GF-D8 (cell line): ENCODE measurements at regions not wholly inside any gene's neighbourhood (a gene's known extent, or its start where the extent isn't known, plus 50 kb on each side); places are given as distances from the start of the nearest gene placed in this dataset.
"Not testable (repeated sequence)": the region's sequence is repeated elsewhere in the genome, so short reads cannot be mapped to it uniquely, and the experiment has no call there.

Experiments used
- DNase-seq: peaks from one replicate; lab custom pipeline; 2025; lab: John Stamatoyannopoulos, UW

- no peak for DNase-seq
Measured at GRCh38 chr1:188594542-188595235, 1765.9 kb downstream of the PLA2G4A start.

GRCh38 chr1:188599313-188599712 is 1770.6 kb downstream of the PLA2G4A start:
- no peak for DNase-seq

DNA sequence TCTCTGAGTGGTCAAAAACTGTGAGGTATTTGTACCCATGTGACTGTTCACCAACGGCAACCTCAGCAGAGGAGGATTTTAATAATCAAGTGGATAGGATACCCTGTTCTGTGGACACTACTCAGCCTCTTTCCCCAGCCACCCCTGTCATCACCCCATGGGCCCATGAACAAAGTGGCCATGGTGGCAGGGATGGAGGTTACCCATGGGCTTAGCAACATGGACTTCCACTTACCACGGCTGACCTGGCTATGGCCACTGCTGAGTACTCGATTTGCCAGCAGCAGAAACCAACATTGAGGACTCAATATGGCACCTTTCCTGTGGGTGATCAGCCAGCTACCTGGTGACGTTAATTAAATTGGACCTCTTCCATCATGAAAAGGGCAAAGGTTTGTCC is 1782.7 kb downstream of the PLA2G4A start:
- DNase-seq: no peak

GRCh38 chr1:188615321-188615720 is 1786.6 kb downstream of the PLA2G4A start:
- DNase-seq: no peak

DNA sequence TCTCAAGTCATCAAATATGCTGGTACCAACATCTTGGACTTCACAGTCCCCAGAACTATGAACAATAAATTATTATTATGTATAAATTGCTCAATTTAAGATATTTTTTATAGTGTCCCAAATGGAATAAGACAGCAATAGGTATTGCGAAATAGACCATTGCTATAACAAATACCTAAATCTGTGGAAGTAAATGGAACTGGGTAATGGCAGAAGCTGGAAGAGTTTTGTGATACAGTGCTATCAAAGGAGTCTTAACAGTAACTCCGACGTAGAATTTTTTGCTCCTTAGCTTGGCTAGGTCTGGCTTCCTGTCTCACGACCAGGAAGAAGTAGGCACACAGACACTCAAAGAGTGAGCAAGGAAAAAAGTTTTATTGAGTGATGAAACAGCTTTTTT is 1791.5 kb downstream of the PLA2G4A start:
- no peak for DNase-seq

DNA sequence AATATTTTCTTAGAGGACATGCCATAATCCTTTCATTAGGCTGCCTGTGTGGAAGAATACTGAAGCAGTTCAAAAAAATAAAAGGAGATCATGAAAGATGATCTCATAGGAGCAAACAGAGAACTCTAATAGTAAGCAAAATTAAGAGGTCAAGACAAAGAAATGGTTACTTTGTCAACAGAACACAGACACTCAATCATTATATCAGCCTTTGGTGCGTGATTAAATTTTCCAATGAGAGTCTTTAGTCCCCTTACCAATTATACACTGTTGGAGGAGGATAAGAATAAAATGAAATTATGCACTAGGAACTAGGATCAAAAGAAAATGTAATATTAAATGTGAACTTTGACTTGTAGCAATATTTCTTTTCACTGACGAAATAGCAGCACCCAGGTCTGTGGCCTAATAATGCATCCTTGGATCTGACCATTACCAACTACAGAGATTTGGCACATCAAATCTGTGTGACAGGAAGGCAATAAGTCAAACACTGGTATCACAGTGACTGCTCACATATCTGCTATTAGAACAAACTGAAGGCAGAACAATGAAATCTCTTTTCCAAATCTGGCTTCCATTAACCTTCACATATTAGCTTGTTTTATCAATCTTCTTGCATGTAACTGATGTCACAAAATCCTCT is 1812.9 kb downstream of the PLA2G4A start:
- no peak for DNase-seq

- no peak for DNase-seq
Measured at GRCh38 chr1:188642704-188643103, 1814.0 kb downstream of the PLA2G4A start.

GRCh38 chr1:188652678-188653077 is 1823.9 kb downstream of the PLA2G4A start:
- no peak for DNase-seq

DNA sequence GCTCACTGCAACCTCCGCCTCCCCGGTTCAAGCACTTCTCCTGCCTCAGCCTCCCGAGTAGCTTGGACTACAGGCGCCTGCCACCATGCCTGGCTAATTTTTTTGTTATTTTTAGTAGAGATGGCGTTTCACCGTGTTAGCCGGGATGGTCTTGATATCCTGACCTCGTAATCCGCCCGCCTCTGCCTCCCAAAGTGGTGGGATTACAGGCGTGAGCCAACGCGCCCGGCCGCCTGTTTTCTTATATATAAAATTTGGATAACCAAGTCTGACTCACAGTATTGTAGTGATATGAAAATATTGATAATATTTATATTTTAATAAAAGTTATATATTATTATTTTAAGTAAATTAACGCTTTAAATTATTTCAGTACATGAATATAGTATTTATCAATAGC is 1821.7 kb downstream of the BRINP3 start:
- not testable (repeated sequence) for DNase-seq

- DNase-seq: no peak
Measured at GRCh38 chr1:188660572-188660971, 1817.1 kb downstream of the BRINP3 start.

DNA sequence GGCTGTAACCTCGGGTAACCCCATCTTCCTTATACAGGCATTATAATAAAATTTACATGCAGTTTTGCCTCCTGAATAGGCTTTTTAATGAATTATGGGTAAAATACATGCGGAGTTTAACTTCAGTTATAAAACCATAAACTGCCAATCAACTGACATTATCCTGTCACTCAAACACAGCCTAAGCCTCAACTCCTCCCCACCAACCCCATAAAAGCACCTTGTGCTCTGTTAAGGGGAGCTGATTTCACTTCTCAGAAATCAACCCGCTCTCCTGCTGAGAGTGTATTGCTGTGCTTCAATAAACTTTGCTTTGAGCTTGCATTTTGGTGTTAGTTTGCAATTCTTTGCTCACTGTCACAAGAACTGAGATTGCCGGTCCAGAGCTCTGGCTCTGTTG is 1812.2 kb downstream of the BRINP3 start:
- no peak for DNase-seq

DNA sequence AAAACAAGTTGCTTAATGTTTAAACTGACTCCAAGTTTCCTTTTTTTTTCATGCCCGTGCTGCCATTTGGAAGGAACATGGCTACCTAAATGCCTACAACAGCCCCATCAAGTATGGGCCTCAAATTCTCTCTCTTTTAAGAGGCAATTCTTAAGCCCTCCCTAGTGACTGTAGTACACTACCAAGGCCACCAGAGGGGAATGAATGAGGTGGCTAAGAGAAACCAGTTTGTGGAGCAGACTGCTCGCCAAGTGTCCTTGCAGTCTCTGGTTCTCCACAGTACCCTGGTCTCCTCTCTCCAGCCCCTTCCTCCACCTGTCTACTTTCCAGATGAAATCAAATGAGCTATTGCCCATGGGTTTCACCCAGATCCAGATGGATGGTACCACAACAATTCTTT is 1809.6 kb downstream of the BRINP3 start:
- DNase-seq: no peak

GRCh38 chr1:188669728-188670382 is 1807.8 kb downstream of the BRINP3 start:
- no peak for DNase-seq

DNA sequence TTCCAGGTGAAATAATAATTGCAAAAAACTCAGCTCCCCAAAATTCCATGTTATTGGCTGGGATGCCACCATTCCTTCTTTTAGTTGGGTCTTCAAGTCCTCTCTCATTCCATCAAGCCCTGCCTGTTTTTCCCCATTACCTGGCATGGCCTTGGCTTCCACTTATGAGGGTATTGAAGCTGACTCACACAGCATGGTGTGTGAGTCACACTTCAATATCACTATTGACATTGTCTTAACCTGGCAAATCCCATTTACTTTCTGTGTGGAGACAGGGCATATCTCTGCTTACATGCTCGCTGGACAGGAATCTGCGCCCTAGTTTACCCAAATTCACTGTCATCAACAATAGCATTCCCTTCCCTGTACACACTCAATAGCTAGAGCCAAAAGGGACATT is 1806.8 kb downstream of the BRINP3 start:
- DNase-seq: no peak

DNA sequence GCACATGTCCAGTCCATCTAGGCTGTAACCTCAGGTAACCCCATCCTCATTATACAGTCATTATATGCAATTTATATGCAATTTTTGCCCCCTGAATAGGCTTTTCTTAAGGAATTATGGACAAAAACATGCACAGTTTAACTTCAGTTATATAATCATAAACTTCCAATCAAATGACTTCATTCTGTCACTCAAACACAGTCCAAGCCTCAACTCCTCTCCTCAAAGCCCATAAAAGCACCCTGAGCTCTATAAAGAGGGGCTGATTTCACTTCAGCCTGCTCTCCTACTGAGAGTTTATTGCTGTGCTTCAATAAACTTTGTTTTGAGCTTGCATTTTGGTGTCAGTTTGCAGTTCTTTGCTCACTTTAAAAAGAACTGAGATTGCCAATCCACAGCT is 1805.5 kb downstream of the BRINP3 start:
- no peak for DNase-seq

DNA sequence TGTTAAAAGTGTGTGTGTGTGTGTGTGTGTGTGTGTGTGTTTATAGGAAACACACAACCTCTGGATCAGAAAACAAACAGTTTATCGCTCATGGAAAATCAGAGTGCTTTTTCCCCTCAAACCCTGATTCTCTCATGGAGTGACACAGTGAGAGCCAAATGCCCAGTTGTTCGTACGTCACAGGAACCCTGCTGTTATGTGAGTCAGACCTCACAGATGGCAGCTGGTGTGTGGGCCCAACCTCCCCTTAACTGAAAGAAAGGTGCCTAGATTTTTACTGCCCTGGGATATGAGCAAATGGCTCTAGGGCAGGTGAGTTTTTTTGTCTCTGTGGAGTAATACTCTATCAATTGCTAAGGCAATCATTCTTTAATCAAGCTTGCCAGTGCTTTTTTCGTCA is 1788.1 kb downstream of the BRINP3 start:
- DNase-seq: no peak

DNA sequence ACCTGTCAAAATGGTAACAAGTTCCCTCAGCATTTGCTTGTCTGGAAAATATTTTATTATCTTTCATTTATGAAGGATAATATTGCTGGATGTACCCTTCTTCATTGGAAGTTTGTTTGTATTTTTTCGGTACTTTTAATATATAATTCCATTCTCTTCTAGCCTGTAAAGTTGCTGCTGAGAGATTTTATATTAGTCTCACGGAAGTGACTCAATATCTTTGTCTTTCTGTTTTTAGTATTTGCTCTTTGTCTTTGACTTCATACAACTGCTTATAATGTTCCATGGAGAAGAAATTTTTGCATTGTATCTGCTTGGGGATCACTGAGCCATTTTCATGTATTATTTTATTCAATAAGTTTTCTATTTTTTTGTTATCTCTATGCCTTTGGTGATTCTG is 1777.5 kb downstream of the BRINP3 start:
- DNase-seq: no peak

GRCh38 chr1:188706742-188707141 is 1770.9 kb downstream of the BRINP3 start:
- DNase-seq: no peak

- DNase-seq: no peak
Measured at GRCh38 chr1:188708795-188709535, 1768.7 kb downstream of the BRINP3 start.

GRCh38 chr1:188715566-188715965 is 1762.1 kb downstream of the BRINP3 start:
- DNase-seq: no peak

DNA sequence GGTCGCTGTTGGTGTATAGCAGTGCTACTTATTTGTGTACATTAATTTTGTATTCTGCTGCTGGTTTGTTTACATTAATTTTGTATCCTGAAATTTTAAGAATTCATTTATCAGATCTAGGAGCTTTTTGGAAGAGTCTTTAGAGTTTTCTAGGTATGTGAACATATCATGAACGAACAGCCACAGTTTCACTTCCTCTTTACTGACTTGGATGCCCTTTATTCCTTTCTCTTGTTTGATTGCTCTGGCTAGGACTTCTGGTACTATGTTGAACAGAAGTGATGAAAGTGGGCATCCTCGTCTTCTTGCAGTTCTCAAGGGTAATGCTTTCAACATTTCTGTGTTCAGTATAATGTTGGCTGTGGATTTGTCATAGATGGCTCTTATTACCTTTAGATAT is 1757.9 kb downstream of the BRINP3 start:
- DNase-seq: no peak

DNA sequence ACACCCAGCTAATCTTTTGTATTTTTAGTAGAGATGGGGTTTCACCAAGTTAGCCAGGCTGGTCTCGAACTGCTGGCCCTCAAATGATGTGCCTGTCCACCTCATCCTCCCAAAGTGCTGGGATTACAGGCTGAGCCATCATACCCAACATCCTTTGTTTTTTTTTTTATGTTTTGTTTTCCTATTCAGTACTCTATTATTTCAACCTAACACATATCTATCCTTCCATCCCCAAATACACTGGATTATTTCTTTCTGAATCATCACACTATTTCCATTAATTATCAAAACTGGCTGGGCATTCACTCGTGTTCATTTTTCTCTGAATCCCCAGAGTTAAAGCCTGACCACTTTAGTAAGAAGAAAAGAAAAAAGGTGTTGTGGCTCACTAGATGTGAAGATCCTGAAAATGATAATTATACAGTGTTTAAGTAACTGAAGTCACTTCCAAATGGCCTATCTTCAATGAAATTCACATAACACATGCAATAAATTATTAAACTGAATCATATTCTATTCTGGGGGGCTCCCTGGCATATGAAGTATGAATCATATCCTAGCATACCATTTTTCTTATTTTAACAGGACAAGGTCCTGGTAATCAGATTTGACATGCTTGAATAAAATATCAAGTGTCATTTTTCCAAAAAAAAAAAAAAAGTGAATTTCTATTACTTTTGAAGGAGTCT is 1754.2 kb downstream of the BRINP3 start:
- DNase-seq: no peak
